ENCODE measurements at regions not wholly inside any gene's neighbourhood (a gene's known extent, or its start where the extent isn't known, plus 50 kb on each side); places are given as distances from the start of the nearest gene placed in this dataset.

GRCh38 chr4:10175626-10176025 is 59.0 kb upstream of the WDR1 start:
- DNase-seq (ENCODE audit: low spot score): no peak

DNA sequence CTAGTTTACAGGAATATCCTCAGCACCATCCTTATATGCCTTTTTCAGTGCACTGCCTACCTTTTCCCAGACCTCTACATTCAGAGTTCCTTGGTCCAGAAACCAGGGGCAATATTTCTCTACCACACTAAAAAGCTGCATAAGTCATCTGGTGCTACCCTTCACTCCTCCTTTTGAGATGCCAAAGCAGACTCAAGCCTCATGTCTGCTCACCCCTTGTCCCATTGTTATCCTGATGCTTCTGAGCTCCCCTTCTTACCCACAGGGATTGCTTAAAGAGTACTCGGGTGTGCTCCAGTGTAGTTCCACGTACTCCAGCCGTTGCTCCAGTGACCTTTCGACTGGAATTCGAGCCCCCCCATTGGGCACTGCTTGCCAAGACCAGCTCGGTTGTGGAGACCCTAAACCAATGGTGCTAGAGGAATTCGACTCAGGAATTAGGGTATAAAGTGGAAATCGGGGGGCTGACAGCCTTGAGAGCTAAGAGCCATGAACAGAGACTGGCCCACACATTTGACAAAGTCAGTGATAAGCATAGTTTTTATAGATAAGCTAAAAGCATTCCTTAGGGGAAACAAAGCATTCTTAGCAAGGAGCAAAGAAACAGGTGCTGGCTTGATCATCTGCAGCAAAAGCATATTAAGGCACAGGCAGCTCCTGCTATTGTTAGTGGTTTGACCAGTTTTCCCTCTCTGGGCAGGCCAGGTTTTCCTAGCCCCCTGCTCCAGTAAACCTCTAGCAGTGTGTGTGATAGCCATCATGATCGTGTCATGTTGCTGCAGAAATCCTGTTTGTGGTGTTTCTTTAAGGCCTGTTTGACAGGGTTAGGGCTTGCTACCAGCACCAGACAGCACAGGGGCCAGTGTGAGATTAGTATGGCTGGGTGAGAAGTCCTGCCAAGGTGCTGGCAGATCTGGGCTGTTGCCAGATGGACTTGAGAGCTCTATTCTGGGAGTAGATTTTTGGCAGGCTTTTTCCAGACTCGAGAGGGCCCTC is 57.5 kb upstream of the WDR1 start:
- no peak for DNase-seq (ENCODE audit: low spot score)

- no peak for DNase-seq (ENCODE audit: low spot score)
Measured at GRCh38 chr4:10173037-10173753, 56.6 kb upstream of the WDR1 start.

- DNase-seq (ENCODE audit: low spot score): no peak
Measured at GRCh38 chr4:10172278-10172921, 55.8 kb upstream of the WDR1 start.

DNA sequence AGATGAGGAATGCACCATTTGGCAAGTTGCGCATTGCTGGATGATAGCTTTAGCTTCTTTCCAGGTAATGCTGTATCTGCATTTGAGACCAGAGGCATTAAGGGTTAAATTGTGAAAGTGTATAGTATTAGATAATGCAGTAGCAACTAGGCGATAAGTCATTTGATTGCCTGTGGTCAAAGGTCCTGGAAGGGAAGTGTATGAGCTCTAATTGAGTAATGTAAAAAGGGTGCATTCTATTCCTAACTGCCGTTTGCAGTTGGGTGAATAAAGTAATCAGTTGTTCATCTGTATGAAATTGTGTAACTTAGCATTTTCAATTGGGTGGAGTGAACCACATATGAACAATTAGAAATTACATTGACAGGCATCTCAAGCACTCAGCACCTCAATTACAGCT is 54.5 kb upstream of the WDR1 start:
- no peak for DNase-seq (ENCODE audit: low spot score)

DNA sequence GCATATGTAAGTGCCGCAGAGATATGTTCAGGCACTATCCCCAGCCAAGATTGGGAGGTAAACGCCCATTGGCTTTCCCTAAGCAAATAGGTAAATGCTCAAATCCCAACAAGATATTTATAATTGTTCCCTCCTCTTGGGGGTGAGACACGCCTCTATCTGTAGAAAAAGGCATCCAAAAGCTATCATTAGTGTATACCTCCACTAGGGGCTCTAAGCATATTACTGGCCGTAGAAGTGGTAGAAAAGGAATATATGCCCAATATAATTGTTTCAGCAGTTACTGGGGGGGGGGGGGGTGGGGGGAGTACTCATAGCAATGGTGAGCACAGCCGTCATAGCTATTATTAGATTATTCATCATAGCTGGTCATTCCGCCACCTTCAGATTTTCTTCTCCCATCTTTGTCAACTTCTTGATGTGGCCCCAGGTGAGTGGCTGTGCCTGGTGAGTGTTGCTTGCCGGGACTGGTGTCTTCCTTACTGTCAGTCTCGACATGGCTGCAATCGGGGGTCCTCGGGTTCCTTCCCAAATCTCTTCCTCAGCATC is 53.3 kb upstream of the WDR1 start:
- DNase-seq (ENCODE audit: low spot score): no peak

- no peak for DNase-seq (ENCODE audit: low spot score)
Measured at GRCh38 chr4:10168151-10168550, 51.6 kb upstream of the WDR1 start.

DNA sequence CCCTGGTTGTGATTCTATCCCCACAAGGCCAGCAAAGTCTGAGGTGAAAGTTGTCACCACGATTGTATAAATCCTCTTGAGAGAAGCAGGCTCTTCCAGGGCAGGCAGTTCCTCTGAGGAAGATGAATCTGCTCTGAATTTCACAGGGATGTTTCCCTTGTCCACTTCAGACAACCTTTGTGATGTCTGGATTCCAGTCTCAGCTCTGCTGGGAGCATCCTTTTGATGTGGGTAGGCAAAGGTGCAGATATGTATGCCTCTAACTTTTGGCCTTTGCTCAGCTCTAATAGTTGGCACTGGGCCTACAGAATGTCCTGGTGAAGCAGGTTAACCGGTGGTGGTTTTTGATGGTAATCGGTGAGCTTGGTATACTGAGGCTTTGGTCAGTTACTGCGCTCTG is 50.6 kb upstream of the WDR1 start:
- DNase-seq (ENCODE audit: low spot score): no peak
